OCI-LY3 (cell line): ENCODE measurements at regions not wholly inside any gene's neighbourhood (a gene's known extent, or its start where the extent isn't known, plus 50 kb on each side); places are given as distances from the start of the nearest gene placed in this dataset.
A peak's percentile ranks its signal among the peaks of the same experiment; 100 is the strongest.

ENCODE experiments used
- H2AFZ ChIP-seq: fragments of 200-600, 300-600 bp; shearing (Covaris generic); 2 replicates; pipeline ENCODE4 v1.6.0; 2014; ENCODE audit warnings: antibody characterized with exemption, low read depth, low read length
- H3K27ac ChIP-seq: fragments of 200-600, 300-600 bp; sonication (generic); 2 replicates; pipeline ENCODE4 v1.5.1; 2014; ENCODE audit warnings: mild to moderate bottlenecking, low read length, moderate library complexity, mixed read lengths
- H3K27me3 ChIP-seq: fragments of 200-600, 300-600 bp; sonication (generic); 2 replicates; pipeline ENCODE4 v1.6.1; 2014; ENCODE audit warnings: low read depth, low read length, mixed read lengths
- H3K36me3 ChIP-seq: fragments of 200-600, 300-600 bp; sonication (generic); replicated peaks from 2 replicates; pipeline ENCODE3; 2014; ENCODE audit warnings: low read depth, low read length, mixed read lengths
- H3K4me1 ChIP-seq: fragments of 300-600, 200-600 bp; sonication (generic); 2 replicates; pipeline ENCODE4 v1.6.1; 2014; ENCODE audit warnings: low read length, mixed read lengths
- H3K4me2 ChIP-seq: fragments of 200-600, 300-600 bp; sonication (generic); 2 replicates; pipeline ENCODE4 v1.6.1; 2014; ENCODE audit warnings: low read length, mixed read lengths
- H3K4me3 ChIP-seq: fragments of 300-600, 200-600 bp; sonication (generic); 2 replicates; pipeline ENCODE4 v1.5.1; 2014; ENCODE audit warnings: antibody characterized with exemption, mild to moderate bottlenecking, low read length, moderate library complexity
- H3K79me2 ChIP-seq: fragments of 300-600, 200-600 bp; shearing (Covaris generic); 2 replicates; pipeline ENCODE4 v1.6.1; 2014; ENCODE audit warnings: mild to moderate bottlenecking, low read length, mixed read lengths
- H3K9ac ChIP-seq: fragments of 300-600, 200-600 bp; shearing (Covaris generic); 2 replicates; pipeline ENCODE4 v1.6.0; 2014; ENCODE audit warnings: mild to moderate bottlenecking, low read length, moderate library complexity
- H3K9me3 ChIP-seq: fragments of 200-600, 300-600 bp; shearing (Covaris generic); 2 replicates; pipeline ENCODE4 v1.6.1; 2014; ENCODE audit warnings: low read length, mixed read lengths; ENCODE audit not compliant: insufficient read depth
- H4K20me1 ChIP-seq: fragments of 200-600, 300-600 bp; sonication (generic); 2 replicates; pipeline ENCODE4 v1.6.1; 2016; ENCODE audit warnings: low read length, mixed read lengths; ENCODE audit not compliant: insufficient read depth
- CTCF ChIP-seq: fragments of 200-600, 300-600 bp; sonication (generic); IDR thresholded peaks from 2 replicates; pipeline ENCODE4 v1.5.1; 2014; ENCODE audit warnings: antibody characterized with exemption, low read length, low read depth
- EZH2phosphoT487 ChIP-seq: fragments of 200-600 bp; shearing (Covaris generic); IDR thresholded peaks from 2 replicates; pipeline ENCODE4 v1.6.1; 2018; ENCODE audit warnings: antibody characterized with exemption, mixed run types, low read depth

GRCh38 chr3:64913515-64913914 lies 225.7 kb upstream of the ADAMTS9 start:
- H3K79me2 ChIP-seq = no peaks in the 10 kb centered on the region
- TF ChIP-seq CTCF = no peak
- H3K4me2 ChIP-seq = no peak overlapping the region
- no peak overlapping the region for H3K4me3 ChIP-seq
- H3K9ac ChIP-seq = no peak overlapping the region
- H3K27me3 ChIP-seq = peaks cover 43% of the 10 kb centered on the region
- H3K9me3 ChIP-seq = no peaks in the 10 kb centered on the region
- H4K20me1 ChIP-seq = no peaks in the 10 kb centered on the region
- no peak overlapping the region for H3K27ac ChIP-seq
- no peaks in the 10 kb centered on the region for H3K36me3 ChIP-seq
- no peak overlapping the region for H2AFZ ChIP-seq
- peaks cover 5% of the 10 kb centered on the region for H3K4me1 ChIP-seq

GRCh38 chr3:64911138-64911537 lies 223.3 kb upstream of the ADAMTS9 start:
- Histone ChIP-seq H3K4me3 (no peak overlapping the region), H3K79me2 (no peaks in the 10 kb centered on the region), H3K36me3 (no peaks in the 10 kb centered on the region), H3K9ac (no peak overlapping the region), H3K4me1 (peaks cover 13% of the 10 kb centered on the region), H3K9me3 (0 out of 2 replicates have a peak, but pooled peaks cover 5% of the 10 kb centered on the region), H3K4me2 (no peak overlapping the region), H3K27ac (no peak overlapping the region), H2AFZ (no peak overlapping the region), H3K27me3 (peaks cover 55% of the 10 kb centered on the region), H4K20me1 (peaks cover 8% of the 10 kb centered on the region)
- TF ChIP-seq EZH2phosphoT487 (no peak), CTCF (no peak)

- no peaks in the 10 kb centered on the region for H3K79me2 ChIP-seq
- H3K9me3 ChIP-seq = 0 out of 2 replicates have a peak, but pooled peaks cover 5% of the 10 kb centered on the region
- peaks cover 55% of the 10 kb centered on the region for H3K27me3 ChIP-seq
- H3K4me1 ChIP-seq = peaks cover 13% of the 10 kb centered on the region
- no peak overlapping the region for H3K27ac ChIP-seq
- no peak overlapping the region for H3K4me3 ChIP-seq
- H3K9ac ChIP-seq = no peak overlapping the region
- no peaks in the 10 kb centered on the region for H3K36me3 ChIP-seq
- H4K20me1 ChIP-seq = peaks cover 8% of the 10 kb centered on the region
- no peak overlapping the region for H2AFZ ChIP-seq
- no peak for TF ChIP-seq EZH2phosphoT487
- H3K4me2 ChIP-seq = no peak overlapping the region
These were observed 222.1 kb upstream of the ADAMTS9 start for GRCh38 chr3:64909757-64910467.

- no peak overlapping the region for H3K9ac ChIP-seq
- H4K20me1 ChIP-seq = peaks cover 8% of the 10 kb centered on the region
- no peak for TF ChIP-seq EZH2phosphoT487
- TF ChIP-seq CTCF = no peak
- peaks cover 47% of the 10 kb centered on the region for H3K27me3 ChIP-seq
- peak overlapping the region; percentile 16; the same call in 1 of the 2 replicates for H3K4me2 ChIP-seq
- no peak overlapping the region for H2AFZ ChIP-seq
- no peak overlapping the region for H3K4me3 ChIP-seq
- 0 out of 2 replicates have a peak, but pooled peaks cover 5% of the 10 kb centered on the region for H3K9me3 ChIP-seq
- H3K79me2 ChIP-seq = no peaks in the 10 kb centered on the region
- H3K36me3 ChIP-seq = no peaks in the 10 kb centered on the region
- H3K27ac ChIP-seq = no peak overlapping the region
- peaks cover 13% of the 10 kb centered on the region for H3K4me1 ChIP-seq
These were observed 221.2 kb upstream of the ADAMTS9 start for GRCh38 chr3:64909011-64909410.
